GM12878 (cell line): ENCODE measurements at regions not wholly inside any gene's neighbourhood (a gene's known extent, or its start where the extent isn't known, plus 50 kb on each side); places are given as distances from the start of the nearest gene placed in this dataset.

Source experiments
- ATAC-seq: fragments of 200-7000 bp; cut with Tn5 transposase; 3 replicates; pipeline ENCODE4 v1.9.1; 2020; ENCODE audit warnings: mild to moderate bottlenecking, moderate library complexity
- BruUV-seq: library from RNA; stranded (reverse); fragments of 400-500 nt; replicated peaks from 2 replicates; lab custom pipeline; 2021; lab: Mats Ljungman, UMichigan
- CTCF ChIA-PET: fragments of 300-600 bp; sonication (Branson Sonifier 250); formaldehyde crosslinking; extraction: SDS; loops from one replicate; lab custom pipeline; 2021; ENCODE audit warnings: inconsistent platforms; lab: Yijun Ruan, JAX
- POLR2A ChIA-PET: fragments of 350-600 bp; formaldehyde crosslinking; extraction: SDS; loops from one replicate; lab custom pipeline; 2021; ENCODE audit warnings: inconsistent platforms; lab: Charles Lee
- RAD21 ChIA-PET: fragments of 300-600 bp; sonication (Branson Sonifier 250); formaldehyde crosslinking; loops from one replicate; lab custom pipeline; 2023; ENCODE audit warnings: antibody characterized with exemption; ENCODE audit not compliant: unreplicated experiment; lab: Charles Lee
- SMC1A ChIA-PET: fragments of 300-600 bp; sonication (Branson Sonifier 250); formaldehyde crosslinking; loops from one replicate; lab custom pipeline; 2023; ENCODE audit not compliant: unreplicated experiment, uncharacterized antibody; lab: Charles Lee
- DNase-seq: peaks from one replicate; pipeline ENCODE4 v3.0.0-alpha.2; 2011; ENCODE audit warnings: low read depth, low spot score
- FAIRE-seq: peaks from 3 replicates; lab custom pipeline; 2011; peaks lifted over from hg19 to GRCh38; lab: Jason Lieb, UNC
- H2AFZ ChIP-seq: 2 replicates; pipeline ENCODE4 v1.6.0; 2011; ENCODE audit warnings: low read depth, low read length, control low read depth; ENCODE audit not compliant: control insufficient read depth
- H3K27ac ChIP-seq: 2 replicates; pipeline ENCODE4 v1.5.1; 2011; ENCODE audit warnings: control low read depth; ENCODE audit not compliant: control insufficient read depth, insufficient read depth
- H3K27me3 ChIP-seq, 2 experiments: replicated peaks in 1 of 2; 2 replicates each; pipeline versions ENCODE4 v1.6.0 to v1.6.1; 2011; ENCODE audit warnings: low read length in 1 of 2; ENCODE audit not compliant: control insufficient read depth in 2 of 2, insufficient read depth in 2 of 2
- H3K36me3 ChIP-seq, 2 experiments: 2 replicates each; pipeline ENCODE4 v1.5.1; 2011; ENCODE audit warnings: low read length in 1 of 2; ENCODE audit not compliant: control insufficient read depth in 2 of 2, insufficient read depth in 2 of 2
- H3K4me1 ChIP-seq: 2 replicates; pipeline ENCODE4 v1.6.1; 2011; ENCODE audit warnings: mild to moderate bottlenecking, low read length, moderate library complexity, mixed read lengths; ENCODE audit not compliant: control insufficient read depth, insufficient read depth
- H3K4me2 ChIP-seq: 2 replicates; pipeline ENCODE4 v1.6.0; 2011; ENCODE audit warnings: control low read depth; ENCODE audit not compliant: control insufficient read depth, insufficient read depth
- H3K4me3 ChIP-seq: fragments of 200-600 bp; sonication (generic); 2 replicates; pipeline ENCODE4 v1.5.1; 2016
- H3K79me2 ChIP-seq: 2 replicates; pipeline ENCODE4 v1.6.0; 2011; ENCODE audit warnings: low read length; ENCODE audit not compliant: control insufficient read depth, insufficient read depth
- H3K9ac ChIP-seq: 2 replicates; pipeline ENCODE4 v1.8.0; 2011; ENCODE audit warnings: low read length, control low read depth, mixed read lengths; ENCODE audit not compliant: control insufficient read depth, insufficient read depth
- H3K9me3 ChIP-seq: replicated peaks from 3 replicates; pipeline ENCODE4 v1.5.1; 2011; ENCODE audit warnings: mild to moderate bottlenecking, low read length; ENCODE audit not compliant: control insufficient read depth, insufficient read depth
- H4K20me1 ChIP-seq: 2 replicates; pipeline ENCODE4 v1.6.0; 2011; ENCODE audit not compliant: control insufficient read depth, insufficient read depth
- ASH2L ChIP-seq: fragments of 300-600, 200-600 bp; sonication (generic); IDR thresholded peaks from 2 replicates; pipeline ENCODE4 v1.6.1; 2017; ENCODE audit warnings: low read depth, mild to moderate bottlenecking, borderline replicate concordance
- BCL3 ChIP-seq: IDR thresholded peaks from 2 replicates; pipeline ENCODE4 v1.6.1; 2011; ENCODE audit warnings: borderline replicate concordance, low read depth, mild to moderate bottlenecking, moderate library complexity, low read length; ENCODE audit not compliant: insufficient read depth, poor library complexity, severe bottlenecking
- CHD1 ChIP-seq: IDR thresholded peaks from 2 replicates; pipeline ENCODE4 v1.6.1; 2012; ENCODE audit warnings: low read depth, low read length, improper control_type of control experiment
- NRF1 ChIP-seq: conservative IDR thresholded peaks from 2 replicates; pipeline ENCODE4 v1.6.1; 2011; ENCODE audit warnings: mild to moderate bottlenecking, low read depth, low read length, improper control_type of control experiment
- PAX5 ChIP-seq: IDR thresholded peaks from 2 replicates; pipeline ENCODE4 v1.6.1; 2011; ENCODE audit warnings: low read depth, low read length, borderline replicate concordance
- REST ChIP-seq: IDR thresholded peaks from 2 replicates; pipeline ENCODE4 v1.6.1; 2012; ENCODE audit warnings: mild to moderate bottlenecking, low read depth, low read length
- WGBS: methylation state at CpG from one replicate; pipeline ENCODE4 v1.1.6; 2016; ENCODE audit warnings: low lambda C conversion rate; ENCODE audit not compliant: insufficient replicate concordance, insufficient coverage; ENCODE audit errors: missing lambda C conversion rate; 5-methylcytosine and 5-hydroxymethylcytosine counted together
- in situ Hi-C: fragments of 300-500 bp; cut with MboI; formaldehyde crosslinking; loops from 9 replicates; pipeline ENCODE4 v1.14.3; 2018; ENCODE audit warnings: mixed read lengths
- intact Hi-C: fragments of 100-400 bp; cut with micrococcal nuclease; formaldehyde crosslinking; loops from one replicate; pipeline ENCODE4 v1.14.2; 2022; ENCODE audit not compliant: unreplicated experiment

GRCh38 chrX:42465821-42466220 is 312.1 kb downstream of the PPP1R2C start:
- H3K27me3 ChIP-seq = no peaks in the 10 kb centered on the region
- intact Hi-C loops = no loop called here
- DNase-seq = no peak
- H2AFZ ChIP-seq = no peak overlapping the region
- ATAC-seq = no peak
- H3K9ac ChIP-seq = no peak overlapping the region
- 0% methylated on average over 1 of the region's 1 CpG for WGBS
- RAD21 ChIA-PET = no interaction called here
- no peaks in the 10 kb centered on the region for H3K9me3 ChIP-seq
- in situ Hi-C loops = no loop called here
- POLR2A ChIA-PET = no interaction called here
- TF ChIP-seq BCL3 = no peak
- no peak for TF ChIP-seq PAX5
- TF ChIP-seq ASH2L = no peak
- no peak for TF ChIP-seq NRF1
- no peak for TF ChIP-seq REST
- no peak for TF ChIP-seq CHD1
- SMC1A ChIA-PET = no interaction called here
- no TSS peak for BruUV-seq
- no peak overlapping the region for H3K4me2 ChIP-seq
- H3K79me2 ChIP-seq = no peaks in the 10 kb centered on the region
- CTCF ChIA-PET = interaction anchor here (0.8 to 1.3 kb wide), 2 partner anchors 11 to 17 kb away, joined by 3 read pairs; no protein-coding TSS in a partner anchor
- H3K4me1 ChIP-seq = no peaks in the 10 kb centered on the region
- H4K20me1 ChIP-seq = no peaks in the 10 kb centered on the region
- no peak overlapping the region for H3K27ac ChIP-seq
- no peak overlapping the region for H3K4me3 ChIP-seq
- no peaks in the 10 kb centered on the region for H3K36me3 ChIP-seq
- FAIRE-seq = no peak
